T-helper 1 cell treated with Interleukin-12 subunit alpha and Interleukin-12 subunit beta and Interleukin-4 antibody, amounts not matched to agents 30 μg/mL and 1 μg/mL, for 36 hours (primary cell): ENCODE measurements at regions not wholly inside any gene's neighbourhood (a gene's known extent, or its start where the extent isn't known, plus 50 kb on each side); places are given as distances from the start of the nearest gene placed in this dataset.

Experiments
- H3K27ac Mint-ChIP-seq: one replicate; pipeline ENCODE4 v1.8.0; 2021; ENCODE audit warnings: mild to moderate bottlenecking, mixed read lengths
- H3K27me3 Mint-ChIP-seq: one replicate; pipeline ENCODE4 v1.8.0; 2021; ENCODE audit warnings: low read depth, mixed read lengths
- H3K36me3 Mint-ChIP-seq: one replicate; pipeline ENCODE4 v1.8.0; 2021; ENCODE audit warnings: low read depth, mixed read lengths
- H3K4me1 Mint-ChIP-seq: one replicate; pipeline ENCODE4 v1.8.0; 2021; ENCODE audit warnings: low read depth, mixed read lengths
- H3K4me3 Mint-ChIP-seq: one replicate; pipeline ENCODE4 v1.8.0; 2021; ENCODE audit warnings: mild to moderate bottlenecking, moderate library complexity, mixed read lengths
- H3K9me3 Mint-ChIP-seq: one replicate; pipeline ENCODE4 v1.8.0; 2021; ENCODE audit warnings: mixed read lengths

DNA sequence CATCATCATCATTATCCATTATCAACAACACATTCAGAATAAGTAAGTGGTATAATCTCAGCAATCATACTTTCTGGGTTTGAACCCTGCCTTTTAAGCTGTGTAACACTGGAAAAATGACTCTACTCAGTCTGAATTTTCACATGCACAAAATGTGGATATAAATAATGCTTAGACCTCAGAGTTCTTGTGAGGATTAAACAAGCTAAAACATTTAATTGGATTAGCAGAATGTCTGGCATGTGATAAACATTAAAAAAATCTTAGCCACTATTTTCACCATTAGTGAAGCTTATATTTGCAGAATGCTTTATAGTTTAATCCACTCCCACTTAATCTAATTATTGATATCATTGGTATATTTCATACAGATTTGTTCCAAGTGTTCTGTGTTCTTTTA is 412.3 kb downstream of the RFC3 start:
- no peak overlapping the region for H3K27ac Mint-ChIP-seq
- H3K4me3 Mint-ChIP-seq = no peak overlapping the region
- H3K36me3 Mint-ChIP-seq = no peaks in the 10 kb centered on the region
- no peaks in the 10 kb centered on the region for H3K4me1 Mint-ChIP-seq
- H3K27me3 Mint-ChIP-seq = no peaks in the 10 kb centered on the region
- peaks cover 12% of the 10 kb centered on the region for H3K9me3 Mint-ChIP-seq

- H3K27ac Mint-ChIP-seq = no peak overlapping the region
These were observed 423.4 kb downstream of the RFC3 start for GRCh38 chr13:34241332-34241731.

GRCh38 chr13:34243403-34243802 is 425.5 kb downstream of the RFC3 start:
- Mint-ChIP-seq H3K27ac (no peak overlapping the region), H3K4me1 (no peaks in the 10 kb centered on the region), H3K4me3 (no peak overlapping the region), H3K9me3 (peaks cover 5% of the 10 kb centered on the region), H3K27me3 (no peaks in the 10 kb centered on the region), H3K36me3 (no peaks in the 10 kb centered on the region)

More at GRCh38 chr13:34241332-34241731, 423.4 kb downstream of the RFC3 start:
- Mint-ChIP-seq H3K27me3 (no peaks in the 10 kb centered on the region), H3K36me3 (no peaks in the 10 kb centered on the region), H3K4me1 (no peaks in the 10 kb centered on the region), H3K9me3 (peaks cover 10% of the 10 kb centered on the region), H3K4me3 (no peak overlapping the region)

DNA sequence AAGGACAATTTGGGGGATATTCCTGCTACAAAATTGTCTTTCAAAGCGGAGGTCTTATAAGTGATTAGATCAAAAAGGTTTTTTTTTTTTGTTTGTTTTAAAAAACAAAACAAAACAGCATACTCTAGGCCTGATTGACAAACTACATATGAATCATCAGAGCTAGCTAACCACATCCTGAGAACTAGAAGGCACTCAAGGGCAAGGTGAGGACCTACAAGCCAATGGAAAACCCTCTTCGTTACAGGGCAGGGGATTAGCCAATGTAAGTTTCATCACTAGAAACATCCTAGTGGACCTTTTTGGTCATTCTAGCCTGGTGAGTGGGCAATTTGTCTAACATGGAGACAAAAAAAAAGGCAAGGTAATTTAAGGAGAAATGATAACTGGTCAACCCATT is 428.6 kb downstream of the RFC3 start:
- H3K9me3 Mint-ChIP-seq = peaks cover 5% of the 10 kb centered on the region
- no peaks in the 10 kb centered on the region for H3K27me3 Mint-ChIP-seq
- H3K4me3 Mint-ChIP-seq = no peak overlapping the region
- H3K4me1 Mint-ChIP-seq = no peaks in the 10 kb centered on the region
- no peak overlapping the region for H3K27ac Mint-ChIP-seq
- no peaks in the 10 kb centered on the region for H3K36me3 Mint-ChIP-seq

DNA sequence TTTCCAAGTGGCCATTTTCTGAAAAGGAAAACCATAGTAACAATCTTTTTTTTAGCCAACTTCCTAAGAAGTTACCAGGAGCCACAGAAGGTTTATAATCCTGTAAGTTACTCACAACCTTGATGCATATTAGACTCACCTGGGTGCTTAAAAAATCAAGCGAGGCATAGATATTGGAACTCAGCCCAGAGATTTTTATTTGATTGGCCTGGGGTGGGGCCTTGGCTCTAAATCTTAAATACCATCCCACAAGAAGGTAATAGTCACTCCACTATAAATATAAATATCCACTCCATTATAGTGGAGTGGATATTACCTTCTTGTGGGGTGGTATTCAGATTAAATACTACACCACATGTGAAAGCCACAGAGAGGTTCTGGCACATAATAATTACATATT is 429.6 kb downstream of the RFC3 start:
- Mint-ChIP-seq H3K9me3 (peaks cover 5% of the 10 kb centered on the region), H3K4me3 (no peak overlapping the region), H3K27me3 (no peaks in the 10 kb centered on the region), H3K4me1 (no peaks in the 10 kb centered on the region), H3K36me3 (no peaks in the 10 kb centered on the region), H3K27ac (no peak overlapping the region)

GRCh38 chr13:34249546-34250039 is 431.6 kb downstream of the RFC3 start:
- Mint-ChIP-seq H3K27me3 (no peaks in the 10 kb centered on the region), H3K9me3 (peaks cover 11% of the 10 kb centered on the region), H3K4me3 (no peak overlapping the region), H3K4me1 (no peaks in the 10 kb centered on the region), H3K36me3 (no peaks in the 10 kb centered on the region), H3K27ac (no peak overlapping the region)

DNA sequence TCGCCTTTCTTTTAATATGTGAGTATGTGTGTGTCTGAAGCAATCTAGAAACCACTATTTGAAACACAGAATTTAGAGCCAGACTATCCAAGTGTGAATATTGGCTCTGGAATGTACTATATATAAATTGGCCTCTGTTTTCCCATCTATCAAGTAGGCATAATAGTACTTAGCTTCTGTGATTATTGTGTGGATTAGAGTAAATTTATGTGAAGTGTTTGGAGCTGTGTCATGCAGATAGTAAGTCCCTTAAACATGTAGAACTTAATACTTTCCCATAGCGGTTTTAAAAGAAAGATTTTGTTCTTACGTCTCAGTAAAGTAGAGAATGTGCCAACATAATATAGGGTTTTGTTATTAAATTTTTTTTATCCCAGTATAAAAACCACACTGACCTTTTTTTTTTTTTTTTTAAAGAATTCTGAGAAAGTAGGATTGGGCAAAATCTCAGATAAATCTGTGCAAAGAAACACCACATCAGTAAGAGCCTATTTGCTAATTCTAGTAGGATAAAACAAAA is 432.3 kb downstream of the RFC3 start:
- H3K36me3 Mint-ChIP-seq = no peaks in the 10 kb centered on the region
- H3K27me3 Mint-ChIP-seq = no peaks in the 10 kb centered on the region
- no peak overlapping the region for H3K27ac Mint-ChIP-seq
- H3K9me3 Mint-ChIP-seq = peaks cover 11% of the 10 kb centered on the region
- no peak overlapping the region for H3K4me3 Mint-ChIP-seq
- H3K4me1 Mint-ChIP-seq = no peaks in the 10 kb centered on the region

GRCh38 chr13:34254366-34254765 is 436.4 kb downstream of the RFC3 start:
- Mint-ChIP-seq H3K4me3 (no peak overlapping the region), H3K27me3 (no peaks in the 10 kb centered on the region), H3K27ac (no peak overlapping the region), H3K4me1 (no peaks in the 10 kb centered on the region), H3K36me3 (no peaks in the 10 kb centered on the region), H3K9me3 (peaks cover 14% of the 10 kb centered on the region)

- H3K4me3 Mint-ChIP-seq = no peak overlapping the region
- no peaks in the 10 kb centered on the region for H3K36me3 Mint-ChIP-seq
- no peaks in the 10 kb centered on the region for H3K27me3 Mint-ChIP-seq
- H3K27ac Mint-ChIP-seq = no peak overlapping the region
- H3K9me3 Mint-ChIP-seq = peaks cover 14% of the 10 kb centered on the region
- H3K4me1 Mint-ChIP-seq = no peaks in the 10 kb centered on the region
These were observed 437.8 kb downstream of the RFC3 start for GRCh38 chr13:34255711-34256110.

DNA sequence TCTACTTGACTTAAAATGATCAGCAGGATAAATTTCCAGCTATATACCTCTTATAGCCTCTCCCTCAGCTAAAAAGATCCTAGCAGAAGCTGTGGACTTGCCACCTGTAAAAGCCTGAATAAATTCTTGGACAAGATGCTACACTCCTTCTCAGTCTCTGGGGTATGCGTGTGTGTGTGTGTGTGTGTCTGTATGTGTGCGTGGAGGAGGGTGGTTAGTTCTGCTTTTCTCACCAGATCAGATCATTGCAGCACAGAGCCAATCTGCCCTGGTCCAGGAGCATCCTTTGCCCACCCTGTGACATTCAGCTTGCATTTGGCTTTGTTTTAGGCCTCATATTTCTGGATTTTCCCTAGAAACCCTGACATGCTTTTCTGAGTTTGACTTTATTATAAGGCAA is 438.3 kb downstream of the RFC3 start:
- Mint-ChIP-seq H3K27ac (no peak overlapping the region), H3K36me3 (no peaks in the 10 kb centered on the region), H3K4me1 (no peaks in the 10 kb centered on the region), H3K27me3 (no peaks in the 10 kb centered on the region), H3K4me3 (no peak overlapping the region), H3K9me3 (peaks cover 14% of the 10 kb centered on the region)

DNA sequence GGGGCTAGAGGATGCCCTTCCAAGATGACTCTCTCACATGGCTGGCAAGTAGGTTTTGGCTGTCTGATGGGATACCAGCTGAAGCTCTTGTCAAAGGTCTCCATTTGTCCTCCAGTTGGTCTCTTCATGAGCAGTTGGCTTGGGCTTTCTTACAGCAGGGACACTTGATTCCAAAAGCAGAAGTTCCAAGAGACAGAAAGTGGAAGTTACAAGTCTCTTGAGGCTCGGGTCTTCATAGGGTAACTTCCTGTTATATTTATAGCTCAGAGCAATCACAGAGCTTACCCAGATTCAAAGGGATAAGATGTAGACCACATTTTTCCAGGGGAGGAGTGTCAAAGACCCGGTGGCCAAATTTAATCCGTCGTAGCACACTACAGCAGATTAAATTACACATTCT is 440.0 kb downstream of the RFC3 start:
- H3K9me3 Mint-ChIP-seq = peaks cover 13% of the 10 kb centered on the region
- no peak overlapping the region for H3K27ac Mint-ChIP-seq
- no peak overlapping the region for H3K4me3 Mint-ChIP-seq
- no peaks in the 10 kb centered on the region for H3K4me1 Mint-ChIP-seq
- H3K27me3 Mint-ChIP-seq = no peaks in the 10 kb centered on the region
- H3K36me3 Mint-ChIP-seq = no peaks in the 10 kb centered on the region

DNA sequence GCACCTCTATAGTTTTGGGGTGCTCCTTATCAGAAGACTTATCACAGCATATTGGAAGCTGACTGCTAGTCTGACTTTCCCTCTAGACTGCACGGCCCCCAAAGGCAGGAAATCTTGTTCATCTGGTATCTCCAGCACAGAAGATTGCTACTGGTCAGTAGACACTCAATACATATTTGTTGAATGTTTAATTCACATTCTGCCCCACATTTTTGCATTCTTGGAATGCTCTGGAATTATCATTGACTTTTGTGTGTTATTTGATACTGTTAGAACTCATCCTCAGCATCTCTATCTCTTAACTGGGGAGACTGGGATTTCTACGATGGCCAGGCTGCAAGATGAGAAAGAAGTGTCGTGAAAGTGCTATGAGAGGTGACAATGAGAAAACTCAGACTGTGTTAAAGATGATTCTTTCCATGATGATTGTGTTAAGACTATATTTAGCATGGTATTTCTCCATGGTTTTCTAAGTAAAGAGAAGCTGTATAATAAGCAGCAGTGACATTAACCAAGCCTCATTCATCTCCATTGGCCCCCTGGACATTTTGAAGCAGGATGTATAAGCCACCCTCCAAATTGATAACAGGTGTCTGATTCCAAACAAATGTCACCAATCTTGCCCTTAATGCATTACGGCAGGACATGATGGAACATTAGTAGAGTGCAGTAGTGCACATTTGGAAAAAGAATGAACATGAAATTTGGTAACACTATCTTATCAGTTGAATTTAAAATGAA is 440.9 kb downstream of the RFC3 start:
- Mint-ChIP-seq H3K4me1 (no peaks in the 10 kb centered on the region), H3K4me3 (no peak overlapping the region), H3K36me3 (no peaks in the 10 kb centered on the region), H3K9me3 (peaks cover 11% of the 10 kb centered on the region), H3K27ac (no peak overlapping the region), H3K27me3 (no peaks in the 10 kb centered on the region)

DNA sequence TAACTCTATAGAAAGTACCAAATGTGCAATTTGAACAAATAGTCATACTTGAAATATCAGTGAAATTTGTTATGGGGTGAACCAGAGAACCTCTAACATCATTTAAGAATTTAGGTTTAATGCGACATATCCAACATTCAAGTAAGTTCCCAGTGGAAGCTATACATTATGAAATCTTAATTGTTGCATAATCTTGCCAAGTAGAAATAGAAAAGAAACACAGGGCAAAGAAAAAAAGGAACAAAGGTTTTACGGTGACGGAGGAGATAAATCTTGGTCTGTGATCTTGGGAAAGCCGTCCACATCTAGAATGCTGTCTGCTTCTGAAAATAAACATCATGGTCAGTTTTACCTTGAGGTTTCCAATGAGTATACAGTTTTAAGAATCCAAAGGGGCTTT is 445.7 kb downstream of the RFC3 start:
- Mint-ChIP-seq H3K27me3 (no peaks in the 10 kb centered on the region), H3K4me1 (no peaks in the 10 kb centered on the region), H3K36me3 (no peaks in the 10 kb centered on the region), H3K9me3 (peaks cover 3% of the 10 kb centered on the region), H3K27ac (no peak overlapping the region), H3K4me3 (no peak overlapping the region)

DNA sequence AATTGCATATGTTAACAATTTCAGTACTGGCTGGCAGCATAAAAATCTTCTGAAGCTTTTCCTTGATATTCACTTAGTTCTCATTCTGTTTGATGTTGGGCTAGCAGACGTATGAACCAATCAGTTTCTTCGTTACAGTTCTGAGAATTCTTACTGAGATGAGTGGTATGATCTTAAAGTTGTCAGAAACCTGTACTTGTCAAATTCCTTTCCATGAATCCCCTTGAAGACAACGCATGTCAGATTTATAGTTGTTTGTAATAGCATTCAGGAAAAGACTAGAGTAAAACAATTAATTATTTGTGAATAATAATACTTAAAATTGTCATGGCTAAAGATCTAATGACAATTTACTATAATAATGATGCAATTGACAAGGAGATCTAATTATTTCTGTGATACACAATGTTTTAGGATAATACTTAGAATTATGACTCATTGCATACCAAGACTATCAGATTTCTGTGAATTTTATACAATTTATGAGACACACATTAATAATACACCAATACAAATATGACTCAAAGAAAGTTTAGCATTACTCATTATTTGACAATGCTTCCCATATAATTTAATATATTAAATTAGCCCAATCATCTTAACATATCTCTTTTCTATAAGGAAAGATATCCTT is 447.2 kb downstream of the RFC3 start:
- no peaks in the 10 kb centered on the region for H3K27me3 Mint-ChIP-seq
- H3K27ac Mint-ChIP-seq = no peak overlapping the region
- no peak overlapping the region for H3K4me3 Mint-ChIP-seq
- no peaks in the 10 kb centered on the region for H3K36me3 Mint-ChIP-seq
- H3K4me1 Mint-ChIP-seq = no peaks in the 10 kb centered on the region
- peaks cover 3% of the 10 kb centered on the region for H3K9me3 Mint-ChIP-seq

GRCh38 chr13:34276764-34277163 is 458.8 kb downstream of the RFC3 start:
- Mint-ChIP-seq H3K4me3 (no peak overlapping the region), H3K27ac (no peak overlapping the region), H3K27me3 (no peaks in the 10 kb centered on the region), H3K9me3 (peaks cover 3% of the 10 kb centered on the region), H3K4me1 (no peaks in the 10 kb centered on the region), H3K36me3 (no peaks in the 10 kb centered on the region)
